ENCODE measurements at regions not wholly inside any gene's neighbourhood (a gene's known extent, or its start where the extent isn't known, plus 50 kb on each side); places are given as distances from the start of the nearest gene placed in this dataset.

- TF ChIP-seq CTCF (conservative IDR thresholded peaks at IDR 0.05) (peak; percentile 30; the same call in 1 of the 2 replicates), EZH2 (IDR thresholded peaks at IDR 0.05; ENCODE audit: low read depth) (no peak)
Measured at GRCh38 chrX:75968293-75968692, 183.2 kb upstream of the MAGEE2 start.
